GM18909 (cell line): ENCODE measurements at regions not wholly inside any gene's neighbourhood (a gene's known extent, or its start where the extent isn't known, plus 50 kb on each side); places are given as distances from the start of the nearest gene placed in this dataset.

ENCODE experiments used
- ATAC-seq: cut with Tn5 transposase; IDR thresholded peaks from one replicate; pipeline ENCODE4 v1.9.1; 2021; ENCODE audit warnings: mild to moderate bottlenecking; ENCODE audit not compliant: unreplicated experiment, poor library complexity

- peak; percentile 99 for ATAC-seq
Measured at GRCh38 chr3:70120357-70120966, 120.9 kb downstream of the SAMMSON start.

DNA sequence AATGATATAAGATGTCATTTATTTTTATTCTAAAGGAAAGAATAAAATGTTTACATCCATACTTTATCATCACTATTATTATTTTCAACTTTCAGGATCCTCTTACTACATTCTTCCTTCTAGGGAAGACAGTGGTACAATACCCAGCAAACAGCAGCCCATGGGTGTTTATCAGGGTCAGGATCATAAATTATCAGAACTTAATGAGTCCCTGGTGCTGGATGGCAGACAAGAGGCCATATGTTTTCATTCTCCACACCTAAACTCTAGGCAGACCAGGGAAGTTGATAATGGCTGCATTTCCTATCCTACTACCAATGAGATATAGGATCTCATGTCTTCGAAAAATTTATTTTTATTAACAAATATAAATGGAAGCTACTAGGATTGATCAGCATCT, 127.7 kb downstream of the SAMMSON start:
- no peak for ATAC-seq

DNA sequence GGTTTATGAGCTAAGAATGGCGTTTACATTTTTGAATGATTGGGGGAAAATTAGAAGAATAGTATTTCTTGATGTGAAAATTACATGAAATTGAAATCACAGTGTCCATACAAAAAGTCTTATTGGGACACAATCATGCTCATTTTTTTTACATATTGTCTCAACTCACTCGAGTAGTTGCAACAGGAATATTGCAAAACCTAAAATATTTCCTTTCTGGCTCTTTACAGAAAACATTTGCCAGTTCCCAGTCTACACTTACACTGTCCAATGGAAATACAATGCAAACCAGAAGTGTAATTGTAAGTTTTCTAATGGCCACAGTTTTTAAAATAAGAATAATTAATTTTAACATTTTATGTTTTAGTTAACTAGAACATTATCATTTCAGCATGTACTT, 137.8 kb downstream of the SAMMSON start:
- no peak for ATAC-seq

GRCh38 chr3:70138606-70139005, 139.1 kb downstream of the SAMMSON start:
- no peak for ATAC-seq
